Vagina (tissue), 2 donors: ENCODE measurements at regions not wholly inside any gene's neighbourhood (a gene's known extent, or its start where the extent isn't known, plus 50 kb on each side); places are given as distances from the start of the nearest gene placed in this dataset.

Experiments used
- DNase-seq, 2 donors: peaks; one replicate each; pipeline ENCODE4 v3.0.0-alpha.2; 2017; ENCODE audit errors: extremely low spot score in 2 of 2
- H3K27ac ChIP-seq: fragments of 200-600 bp; sonication (generic); one replicate; pipeline ENCODE4 v1.5.1; 2019
- H3K27me3 ChIP-seq: fragments of 200-600 bp; sonication (generic); one replicate; pipeline ENCODE4 v1.5.1; 2019
- H3K36me3 ChIP-seq, 2 donors: fragments of 200-600 bp; sonication (generic); one replicate each; pipeline ENCODE4 v1.5.1; 2017 to 2019
- H3K4me1 ChIP-seq: fragments of 200-600 bp; sonication (generic); one replicate; pipeline ENCODE4 v1.5.1; 2019
- H3K4me3 ChIP-seq, 2 donors: fragments of 200-600 bp; sonication (generic); 1 replicate in 1 of 2; 2 replicates in 1 of 2; pipeline ENCODE4 v1.5.1; 2016 to 2019
- H3K9me3 ChIP-seq: fragments of 200-600 bp; sonication (generic); one replicate; pipeline ENCODE4 v1.5.1; 2019
- CTCF ChIP-seq, 3 experiments: fragments of 450-650 bp in 2 of 3; fragments of 200-600 bp in 1 of 3; sonication (generic) in 1 of 3; IDR thresholded peaks; one replicate each; pipeline ENCODE4 v1.5.1; 2017 to 2019; ENCODE audit warnings: antibody characterized with exemption in 3 of 3, mild to moderate bottlenecking in 2 of 3, moderate library complexity in 2 of 3
- POLR2A ChIP-seq, 2 donors: fragments of 450-650 bp; IDR thresholded peaks; one replicate each; pipeline ENCODE4 v1.6.1; 2017; ENCODE audit warnings: antibody characterized with exemption in 2 of 2, mild to moderate bottlenecking in 2 of 2, moderate library complexity in 2 of 2
- POLR2AphosphoS5 ChIP-seq, 2 donors: sonication (generic); formaldehyde crosslinking; IDR thresholded peaks; one replicate each; pipeline ENCODE4 v1.9.0; 2017; ENCODE audit warnings: antibody characterized with exemption in 2 of 2, mild to moderate bottlenecking in 2 of 2, low read depth in 1 of 2; ENCODE audit not compliant: insufficient read depth in 1 of 2
- intact Hi-C: fragments of 100-400 bp; cut with DNase I; formaldehyde crosslinking; loops from one replicate; pipeline ENCODE4 v1.15.1; 2023

- H3K36me3 ChIP-seq, result no peaks in the 10 kb centered on the region
- no peak overlapping the region for H3K27ac ChIP-seq
- H3K4me1 ChIP-seq, result no peaks in the 10 kb centered on the region
- no peaks in the 10 kb centered on the region for H3K9me3 ChIP-seq
- no peaks in the 10 kb centered on the region for H3K27me3 ChIP-seq
- no peak overlapping the region for H3K4me3 ChIP-seq
- TF ChIP-seq POLR2AphosphoS5 (IDR thresholded peaks at IDR 0.05; ENCODE audit: insufficient read depth in 1 of 2, low read depth in 1 of 2) (no peak), POLR2A (IDR thresholded peaks at IDR 0.05) (no peak), CTCF (IDR thresholded peaks at IDR 0.05) (no peak)
- DNase-seq, result no peak
- intact Hi-C loops, result no loop called here
Observed at GRCh38 chr3:193190146-193190786, 50.8 kb upstream of the PLAAT1 start.
